HG03521 (cell line): ENCODE measurements at regions not wholly inside any gene's neighbourhood (a gene's known extent, or its start where the extent isn't known, plus 50 kb on each side); places are given as distances from the start of the nearest gene placed in this dataset.

ENCODE experiments used
- ATAC-seq: cut with Tn5 transposase; IDR thresholded peaks from one replicate; pipeline ENCODE4 v1.9.1; 2021; ENCODE audit warnings: mild to moderate bottlenecking, moderate library complexity; ENCODE audit not compliant: unreplicated experiment

DNA sequence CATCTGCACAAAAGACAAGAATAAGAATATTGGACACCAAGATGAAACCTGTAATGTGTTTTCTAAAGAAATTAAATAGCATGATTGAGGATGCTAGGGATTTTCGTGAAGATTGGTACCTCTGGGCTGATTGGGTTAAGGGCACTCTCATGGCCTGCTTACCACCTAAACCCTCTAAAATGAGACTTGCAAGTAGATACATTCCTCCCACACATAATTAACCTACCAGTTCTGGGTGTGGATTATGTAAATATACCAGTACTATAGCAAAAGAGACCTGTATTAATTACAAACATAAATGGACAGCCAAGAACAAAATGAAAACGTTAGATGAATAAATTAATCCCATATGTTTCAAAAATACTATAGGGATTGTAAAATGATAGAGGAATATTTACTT is 1069.6 kb upstream of the B3GALT2 start:
- ATAC-seq, result no peak

DNA sequence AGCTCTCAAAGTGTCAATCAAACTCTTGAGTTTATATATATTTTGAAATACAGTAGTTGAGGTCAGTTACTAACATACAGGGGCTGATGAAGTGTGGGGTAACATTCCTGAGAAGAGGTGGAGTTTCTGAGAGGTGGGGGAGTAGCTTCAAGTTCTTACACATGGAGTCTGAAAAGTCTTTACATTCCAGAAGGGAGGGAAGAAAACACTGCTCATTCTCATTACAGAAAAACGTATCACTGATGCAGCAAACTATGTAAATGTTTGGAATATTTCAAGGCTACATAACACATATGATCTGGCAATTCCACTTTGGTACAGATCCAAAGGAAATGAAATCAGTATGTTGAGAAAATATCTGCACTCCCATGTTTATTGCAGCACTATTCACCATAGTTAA is 1065.8 kb upstream of the B3GALT2 start:
- ATAC-seq, result no peak

DNA sequence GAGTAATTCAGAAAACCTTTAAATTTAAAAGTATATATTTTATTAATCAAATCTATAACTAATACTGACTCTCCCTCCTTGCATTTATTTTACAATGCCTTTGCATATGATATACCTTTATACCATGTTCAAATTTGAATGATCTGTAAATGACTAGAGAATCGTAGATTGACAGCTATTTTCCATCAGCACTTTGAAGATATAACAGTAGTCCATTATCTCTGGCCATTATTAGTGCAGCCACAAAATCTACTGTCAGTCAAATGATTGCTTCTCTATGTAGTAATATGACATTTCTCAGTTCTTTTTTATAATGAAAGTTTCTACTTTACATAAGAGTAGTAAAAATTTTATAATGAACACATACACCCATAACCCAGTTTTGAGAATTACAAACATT is 1054.8 kb upstream of the B3GALT2 start:
- no peak for ATAC-seq

DNA sequence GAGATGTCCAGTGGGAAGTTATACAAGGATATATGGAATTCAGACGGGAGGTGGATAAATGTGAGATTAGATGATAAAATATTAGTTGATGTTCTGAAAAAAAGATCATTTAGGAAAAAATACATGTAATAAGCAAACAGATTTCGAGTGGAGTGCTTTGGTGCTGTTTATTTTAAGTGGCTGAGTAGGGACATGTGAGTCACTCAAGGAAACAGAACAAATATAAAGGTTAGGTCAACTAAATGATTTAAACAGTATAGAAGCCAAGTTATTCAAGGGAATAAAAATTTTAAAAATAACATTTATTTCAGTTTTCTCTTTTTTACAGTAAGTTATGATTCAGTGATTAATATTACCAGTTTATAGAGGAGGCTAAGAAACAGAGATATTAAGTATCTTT is 1046.7 kb upstream of the B3GALT2 start:
- no peak for ATAC-seq

DNA sequence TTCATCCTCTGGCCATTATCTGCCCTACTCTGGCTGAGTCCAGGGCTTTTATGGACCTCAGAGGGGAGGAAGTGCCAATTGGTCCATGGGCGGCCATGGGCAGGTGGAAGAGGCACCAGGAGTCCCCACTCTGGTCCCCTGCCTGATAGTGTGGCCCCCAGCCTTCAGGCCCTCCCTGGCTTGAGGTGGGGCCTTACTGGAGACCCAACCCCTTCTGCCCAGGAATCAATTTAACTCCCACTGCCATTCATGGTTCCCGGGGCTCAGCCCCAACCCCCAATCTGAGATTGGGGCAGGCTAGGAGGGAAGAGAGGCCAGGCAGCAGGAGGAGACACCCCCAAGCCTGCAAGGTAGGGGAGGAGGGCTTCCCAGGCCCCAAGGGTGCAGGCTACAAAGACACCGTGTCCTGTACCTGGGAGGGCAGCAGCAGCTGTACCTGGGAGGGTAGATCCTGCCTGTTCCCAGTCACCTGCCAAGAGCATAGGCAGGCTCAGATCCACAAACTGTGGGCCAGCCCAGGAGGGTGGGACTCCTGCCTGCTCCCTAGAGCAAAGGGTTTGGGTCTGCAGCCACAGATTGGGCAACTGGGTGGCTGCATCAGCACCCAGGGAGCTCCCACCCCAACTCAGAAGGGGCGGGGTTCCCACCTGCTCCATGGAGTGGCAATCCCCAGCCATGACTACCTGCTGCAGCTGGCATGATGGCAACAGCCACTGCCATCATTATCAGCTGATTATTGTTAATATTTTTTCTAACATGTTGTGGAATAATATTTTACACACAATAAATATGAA is 1044.1 kb upstream of the B3GALT2 start:
- ATAC-seq, result no peak

DNA sequence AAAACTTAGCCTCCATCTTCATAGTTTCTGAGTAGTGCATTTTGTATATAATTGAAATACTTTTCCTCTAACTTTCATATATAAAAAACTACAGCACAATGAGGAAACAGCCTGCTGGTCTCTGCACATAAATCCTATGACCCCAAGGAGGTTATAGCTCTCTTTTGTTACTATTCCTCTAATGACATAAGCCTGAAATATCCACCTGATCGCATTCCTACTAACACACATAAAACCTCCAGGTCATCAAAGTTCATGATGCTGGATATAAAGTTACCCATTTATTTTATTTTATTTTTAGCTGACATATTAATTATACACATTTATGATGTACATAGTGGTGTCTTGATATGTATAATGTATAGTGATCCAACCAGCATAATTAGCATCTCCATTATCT is 1042.0 kb upstream of the B3GALT2 start:
- no peak for ATAC-seq

DNA sequence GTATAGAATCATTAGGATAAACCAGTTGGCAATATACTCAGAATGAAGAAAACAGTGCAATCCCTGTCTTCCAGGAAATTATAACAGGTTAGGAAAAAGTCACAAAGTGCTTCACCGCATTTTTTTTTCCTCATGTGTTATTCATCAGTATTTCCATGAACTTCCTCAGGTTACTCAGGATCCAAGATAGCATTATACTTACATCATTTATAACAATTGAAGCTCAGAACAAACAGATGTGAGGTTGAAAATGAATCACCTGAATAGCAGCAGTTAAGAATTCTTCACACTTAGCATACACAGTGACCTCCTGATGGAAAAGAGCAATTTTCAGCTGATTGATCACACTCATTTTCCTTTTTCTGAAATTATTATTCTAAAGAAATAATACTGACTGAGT is 1040.7 kb upstream of the B3GALT2 start:
- ATAC-seq, result no peak

DNA sequence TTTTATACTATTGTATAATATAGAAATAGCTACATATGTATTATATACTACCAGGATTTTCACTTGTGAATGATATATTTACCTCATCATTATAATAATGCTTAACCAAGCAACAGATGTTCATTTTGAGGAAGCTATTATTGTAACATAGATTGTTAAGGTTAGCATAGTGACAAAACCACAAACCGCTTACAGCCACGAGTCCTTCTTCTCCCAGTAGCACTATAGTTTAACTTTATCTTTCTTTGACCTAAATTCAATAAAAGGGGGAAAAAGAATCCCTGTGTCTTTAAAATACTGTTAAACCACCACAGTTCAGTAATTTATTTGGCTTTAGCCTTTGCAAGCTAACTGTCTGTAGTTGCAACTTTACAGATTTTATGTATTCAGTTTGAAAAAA is 1039.4 kb upstream of the B3GALT2 start:
- peak; percentile 92 for ATAC-seq

DNA sequence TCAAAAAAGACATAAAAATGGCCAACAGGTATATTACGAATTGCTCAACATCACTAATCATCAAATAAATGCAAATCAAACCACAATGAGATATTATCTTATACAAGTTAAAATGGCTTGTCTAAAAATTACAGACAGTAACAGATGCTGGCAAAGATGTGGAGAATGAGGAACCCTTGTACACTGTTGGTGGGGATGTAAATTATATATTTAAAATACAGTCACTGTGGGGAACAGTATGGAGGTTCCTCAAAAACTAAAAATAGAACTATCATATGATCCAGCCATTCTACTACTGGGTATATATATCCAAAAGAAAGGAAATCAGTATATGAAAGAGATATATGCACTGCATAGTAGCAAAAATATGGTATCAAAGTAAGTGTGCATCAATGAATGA is 1037.2 kb upstream of the B3GALT2 start:
- ATAC-seq, result no peak

DNA sequence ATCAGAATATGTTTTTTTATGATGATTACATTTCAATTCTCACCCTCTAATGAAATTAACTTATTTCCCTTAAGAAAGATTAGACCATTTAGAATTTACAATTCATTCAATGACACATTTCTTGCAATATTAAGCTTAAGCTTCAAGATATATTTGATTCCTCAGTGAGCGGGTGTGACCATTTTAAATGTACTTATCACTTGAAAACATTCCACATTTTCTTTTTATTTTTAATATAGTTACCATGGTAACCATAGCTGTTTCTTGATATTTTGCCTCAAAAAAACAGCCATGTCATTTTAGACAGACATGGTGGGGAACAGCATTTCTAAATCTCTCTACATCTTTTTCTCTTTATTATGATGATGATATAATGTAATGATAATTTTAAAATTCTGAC is 1029.0 kb upstream of the B3GALT2 start:
- ATAC-seq, result no peak

DNA sequence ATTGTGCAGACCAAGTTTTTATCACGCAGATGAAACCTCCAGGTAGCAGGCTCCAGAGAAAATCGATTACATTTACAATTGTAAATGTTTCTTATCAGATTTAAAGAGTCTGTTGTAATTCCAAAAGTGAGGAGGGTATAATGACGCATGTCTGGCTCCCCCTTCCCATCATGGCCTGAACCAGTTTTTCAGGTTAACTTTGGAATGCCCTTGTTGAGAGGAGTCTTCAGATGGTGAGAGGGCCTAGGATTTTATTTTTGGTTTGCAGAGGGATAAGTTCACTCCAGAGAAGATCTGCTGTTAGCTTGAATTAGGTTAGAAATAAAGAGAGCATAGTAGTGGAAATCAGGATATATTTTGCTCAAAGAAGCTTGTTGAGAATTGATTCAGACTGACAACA is 1028.3 kb upstream of the B3GALT2 start:
- ATAC-seq, result no peak

DNA sequence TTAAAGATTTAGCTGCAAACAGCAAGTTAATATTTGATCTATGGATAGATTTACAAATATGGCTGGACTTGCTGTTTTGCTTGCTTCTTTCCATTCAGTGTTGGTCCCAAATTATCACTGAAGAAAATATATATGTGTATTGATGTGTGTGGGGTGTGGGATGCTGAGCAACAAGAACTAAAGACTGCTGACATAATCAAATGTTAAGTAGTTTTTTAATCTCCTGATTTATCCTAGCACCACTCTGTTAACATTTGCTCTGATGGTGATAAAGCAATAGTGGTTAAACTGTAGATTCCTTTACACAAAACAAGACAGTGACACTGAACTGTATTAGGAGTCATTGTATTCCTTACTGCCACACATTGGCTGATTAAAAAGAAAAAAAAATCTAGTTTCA is 1023.5 kb upstream of the B3GALT2 start:
- no peak for ATAC-seq

DNA sequence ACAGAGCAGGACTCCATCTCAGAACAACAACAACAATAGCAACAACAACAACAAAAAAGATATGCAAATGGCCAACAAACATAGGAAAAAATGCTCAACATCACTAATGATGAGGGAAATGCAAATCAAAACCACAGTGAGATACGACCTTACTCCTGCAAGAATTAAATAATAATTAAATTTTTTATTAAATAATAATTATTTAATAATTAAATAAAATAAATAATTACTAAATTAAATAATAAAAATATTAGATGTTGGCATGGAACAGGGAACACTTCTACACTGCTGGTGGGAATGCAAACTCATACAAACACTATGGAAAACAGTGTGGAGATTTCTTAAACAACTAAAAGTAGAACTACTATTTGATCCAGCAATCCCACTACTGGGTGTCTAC is 1022.3 kb upstream of the B3GALT2 start:
- ATAC-seq, result no peak

DNA sequence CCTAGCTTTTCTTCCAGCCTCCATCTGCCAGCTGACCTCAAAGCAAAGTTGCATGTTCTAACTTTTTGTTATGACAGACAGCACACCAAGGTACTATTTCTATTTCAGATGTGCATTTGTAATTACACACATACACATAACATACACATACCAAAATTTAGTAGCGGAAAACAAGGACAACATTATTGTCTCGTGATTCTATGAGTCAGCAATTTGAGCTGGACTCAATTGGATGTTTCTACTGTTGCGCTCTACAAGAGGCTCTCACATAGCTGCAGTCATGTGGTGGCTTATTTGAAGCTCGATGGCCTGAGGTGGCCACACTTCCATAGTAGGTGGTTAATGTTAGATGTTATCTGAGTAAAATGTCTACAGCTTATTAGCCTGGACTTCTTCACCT is 1010.1 kb upstream of the B3GALT2 start:
- no peak for ATAC-seq

DNA sequence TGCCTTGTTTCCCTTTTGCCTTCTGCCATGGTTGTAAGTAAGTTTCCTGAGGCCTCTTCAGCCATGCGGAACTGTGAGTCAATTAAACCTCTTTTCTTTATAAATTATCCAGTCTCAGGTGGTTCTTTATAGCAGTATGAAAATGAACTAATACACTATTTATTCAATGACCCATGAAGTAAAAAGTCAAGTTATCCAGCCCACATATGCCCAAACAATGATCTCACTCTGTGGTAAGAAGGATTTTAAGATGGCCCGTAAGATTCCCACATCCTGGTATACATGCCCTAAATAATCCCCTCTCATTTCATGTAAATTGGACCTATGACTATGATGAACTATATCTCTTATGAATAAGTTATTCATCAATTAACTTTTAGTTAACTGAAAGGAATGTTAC is 1008.3 kb upstream of the B3GALT2 start:
- ATAC-seq, result no peak

DNA sequence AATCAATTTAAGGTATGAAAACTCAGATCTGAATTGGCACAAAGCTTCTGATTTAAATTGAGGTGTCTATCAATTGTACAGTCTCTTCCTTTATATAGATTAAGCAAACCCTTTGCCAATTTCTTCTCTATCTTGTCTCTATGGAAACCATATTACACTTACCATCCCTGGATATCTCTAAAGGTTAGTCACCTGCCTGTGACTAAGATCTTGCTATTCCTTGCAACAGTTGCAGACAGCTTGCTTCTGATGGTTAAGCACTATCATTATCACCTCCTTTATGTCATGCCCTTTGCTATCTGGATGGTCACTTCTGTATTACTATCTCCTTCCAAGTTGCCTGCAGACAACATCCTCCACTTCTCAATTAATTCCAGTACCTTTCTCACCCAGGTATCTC is 998.6 kb upstream of the B3GALT2 start:
- ATAC-seq, result no peak

DNA sequence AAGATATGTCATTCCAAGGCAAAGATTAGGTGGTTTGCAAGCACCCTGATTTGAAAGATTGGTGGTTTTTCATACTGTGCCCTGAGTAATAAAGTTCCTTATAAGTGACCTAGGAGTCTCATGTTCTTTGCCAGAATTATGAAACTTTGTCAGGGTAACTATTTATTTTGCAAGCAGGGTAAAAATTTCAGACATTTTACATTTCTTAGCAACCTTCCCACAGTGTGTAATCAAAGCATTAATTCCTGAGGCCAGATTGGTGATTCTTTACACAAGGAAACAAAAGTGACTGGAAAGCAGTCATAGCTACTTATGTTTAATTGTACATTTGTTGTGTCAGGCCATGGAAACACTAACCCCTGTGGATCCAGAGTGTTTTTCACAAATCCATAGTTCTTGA is 998.0 kb upstream of the B3GALT2 start:
- no peak for ATAC-seq

DNA sequence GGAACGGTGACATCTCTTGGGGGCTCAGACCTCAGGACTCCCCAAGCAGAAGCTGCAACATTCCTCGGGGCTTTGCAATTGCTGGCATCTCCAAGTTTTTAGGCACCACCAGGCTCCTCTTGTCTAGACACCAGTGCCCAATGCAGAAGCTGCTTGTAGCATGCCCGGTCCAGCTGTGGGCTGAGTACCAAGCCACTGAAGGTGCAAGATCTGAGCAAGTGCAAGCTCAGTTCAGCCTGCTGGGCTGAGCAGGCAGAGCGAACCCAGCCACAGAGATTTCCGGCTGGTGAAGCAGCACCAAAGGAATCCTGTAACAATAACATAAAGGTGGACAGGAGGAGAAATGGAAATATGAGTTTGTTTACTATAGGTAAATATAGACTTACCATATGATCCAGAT is 995.4 kb upstream of the B3GALT2 start:
- ATAC-seq, result no peak

DNA sequence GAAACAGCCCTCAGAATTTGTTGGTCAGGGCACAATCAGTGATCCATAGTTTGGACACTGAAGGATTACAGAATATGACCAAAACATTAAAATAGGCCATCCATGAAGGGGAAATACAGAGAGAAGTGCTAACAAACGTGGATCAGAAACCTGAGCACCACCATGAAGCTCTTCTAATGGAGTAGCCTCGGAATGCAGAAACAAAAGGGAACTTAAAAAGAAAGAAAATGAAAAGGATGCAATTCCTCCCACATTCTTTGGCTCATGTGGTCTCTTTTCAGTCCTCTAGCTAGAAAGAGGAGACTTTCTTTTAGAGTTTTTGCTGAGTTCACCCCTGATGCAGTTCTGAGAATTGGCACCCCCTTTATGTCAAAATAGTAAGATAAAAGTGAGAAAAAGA is 989.8 kb upstream of the B3GALT2 start:
- ATAC-seq, result no peak

DNA sequence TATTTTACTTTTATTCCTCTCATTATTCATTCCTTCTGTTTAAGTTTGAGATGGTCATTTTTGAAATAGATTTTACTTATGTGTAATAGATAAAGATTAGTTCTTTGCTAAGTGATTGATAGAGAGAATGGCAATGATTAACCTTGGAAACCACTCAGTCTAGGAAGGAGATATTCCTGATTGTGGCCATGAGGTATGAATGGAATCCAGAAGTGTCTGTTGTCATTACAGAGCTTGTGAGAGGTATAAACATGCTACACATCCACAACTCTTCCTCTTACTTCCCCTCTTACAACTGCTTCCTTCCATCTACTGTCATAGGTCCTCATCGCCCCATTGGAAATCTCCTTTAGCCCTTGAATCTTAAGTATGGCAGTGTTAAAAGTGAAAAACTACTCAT is 988.8 kb upstream of the B3GALT2 start:
- ATAC-seq, result no peak

DNA sequence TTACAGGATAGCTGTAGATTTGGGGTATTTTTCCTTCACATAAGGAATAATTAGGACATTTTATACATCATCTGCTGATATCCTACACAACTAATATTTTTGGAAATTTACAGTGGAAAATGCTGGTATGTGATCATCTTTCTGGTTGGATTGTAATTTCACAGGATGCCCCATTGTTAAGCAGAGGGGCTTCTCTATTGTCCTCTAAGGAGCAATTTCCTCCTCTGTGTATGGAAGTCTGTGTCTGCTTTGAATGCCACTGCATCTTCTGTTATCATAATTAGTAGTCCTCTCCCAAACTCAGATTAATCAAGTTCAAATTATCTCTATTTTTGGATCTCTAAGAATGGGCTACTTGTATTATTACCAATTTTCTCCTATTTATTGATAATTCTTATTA is 988.1 kb upstream of the B3GALT2 start:
- no peak for ATAC-seq

DNA sequence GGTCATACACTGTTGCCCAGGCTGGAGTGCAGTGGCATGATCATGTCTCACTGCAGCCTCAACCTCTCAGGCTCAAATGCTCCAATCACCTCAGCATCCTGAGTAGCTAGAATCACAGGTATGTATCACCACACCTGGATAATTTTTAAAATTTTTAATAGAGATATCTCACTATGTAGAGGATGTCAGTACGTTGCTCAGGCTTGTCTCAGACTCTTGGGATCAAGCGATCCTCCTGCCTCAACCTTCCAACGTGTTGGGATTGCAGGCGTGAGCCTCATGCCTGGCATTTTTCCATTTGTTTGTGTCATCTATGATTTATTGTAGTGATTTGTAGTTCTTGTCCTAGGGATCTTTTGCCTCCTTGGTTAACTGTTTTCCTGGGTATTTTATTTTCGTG is 985.2 kb upstream of the B3GALT2 start:
- ATAC-seq, result no peak

DNA sequence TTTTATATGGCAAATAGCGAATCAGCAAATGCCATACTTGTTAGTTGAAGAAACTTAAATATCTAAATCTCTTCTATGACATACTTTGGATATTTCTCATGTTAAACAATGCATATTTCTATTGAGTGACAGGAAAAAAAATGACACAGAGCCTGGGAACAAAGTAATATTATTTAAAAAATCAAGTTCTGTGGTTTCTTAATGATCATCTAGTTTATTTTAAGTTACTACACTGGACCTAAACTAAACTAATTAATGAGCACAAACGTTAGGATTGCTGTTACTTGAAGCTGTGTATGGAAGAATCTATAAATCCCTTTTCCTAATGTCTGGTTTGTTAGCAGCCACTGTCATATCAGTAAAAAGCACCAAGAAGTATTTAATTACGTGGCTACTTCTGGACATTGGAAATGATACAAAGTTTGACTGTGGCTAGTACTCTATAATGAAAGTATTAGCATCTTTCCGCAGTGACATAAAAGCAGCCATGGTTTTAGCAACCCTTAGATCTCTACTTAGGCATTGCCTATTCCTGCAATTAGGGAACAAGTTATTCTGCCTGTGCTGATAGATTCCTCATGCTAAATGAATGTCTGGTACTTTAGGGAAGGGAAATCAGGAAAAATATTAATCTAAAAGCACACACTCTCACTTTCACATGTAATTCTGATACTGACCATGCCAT is 981.7 kb upstream of the B3GALT2 start:
- no peak for ATAC-seq
